ENCODE measurements at regions not wholly inside any gene's neighbourhood (a gene's known extent, or its start where the extent isn't known, plus 50 kb on each side); places are given as distances from the start of the nearest gene placed in this dataset.
"Not testable (repeated sequence)": the region's sequence is repeated elsewhere in the genome, so short reads cannot be mapped to it uniquely, and the experiment has no call there.

DNA sequence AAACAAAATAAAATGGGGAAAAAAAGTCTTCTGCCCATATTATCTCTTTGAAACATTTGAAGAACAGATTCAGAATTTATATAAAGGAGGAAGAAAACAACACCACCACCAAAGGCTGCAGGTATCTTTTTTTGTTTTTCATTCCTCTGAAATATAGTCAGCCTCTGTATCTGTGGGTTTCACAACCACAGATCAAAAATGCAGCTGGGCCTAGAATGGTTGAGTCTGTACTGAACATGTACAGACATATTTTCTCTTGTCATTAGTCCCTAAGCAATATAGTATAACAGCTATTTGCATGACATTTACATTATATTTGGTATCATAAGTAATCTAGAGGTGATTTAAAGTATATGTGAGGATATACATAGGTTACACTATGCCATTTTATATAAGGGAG lies 559.7 kb upstream of the LRRN3 start:
- no peak for DNase-seq

DNA sequence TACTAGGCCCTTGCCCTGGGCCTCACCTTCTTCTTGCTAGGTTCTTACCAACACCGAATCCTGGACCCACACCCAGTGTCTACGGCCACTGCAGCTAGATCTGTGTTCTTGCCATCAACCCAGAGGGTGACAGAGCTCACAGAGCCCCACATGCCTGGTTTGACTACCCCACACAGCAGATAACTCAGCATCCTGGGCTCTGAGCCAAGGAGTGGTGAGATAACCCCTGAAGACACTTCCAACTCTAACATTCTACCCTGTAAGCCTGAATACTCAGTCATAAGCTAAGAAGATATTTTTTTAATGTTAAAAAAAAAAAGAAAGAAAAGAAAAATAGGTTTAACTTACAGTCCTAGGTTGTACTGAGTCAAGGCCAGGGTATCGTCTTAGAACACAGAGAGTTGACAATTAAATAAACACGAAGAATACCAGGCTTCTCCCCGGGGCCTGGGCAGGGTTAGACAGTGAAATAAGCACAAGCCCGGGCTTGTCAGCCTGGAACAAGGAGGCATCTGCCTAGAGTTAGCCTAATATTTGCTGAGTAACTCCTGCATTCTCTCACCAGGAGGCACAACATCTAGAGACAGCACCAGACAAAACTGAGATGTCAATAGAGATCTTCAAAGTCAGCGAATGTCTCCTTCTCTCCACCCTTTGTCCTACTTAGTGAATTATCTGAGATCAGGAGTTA lies 556.5 kb upstream of the LRRN3 start:
- peak; percentile 51 for DNase-seq

DNA sequence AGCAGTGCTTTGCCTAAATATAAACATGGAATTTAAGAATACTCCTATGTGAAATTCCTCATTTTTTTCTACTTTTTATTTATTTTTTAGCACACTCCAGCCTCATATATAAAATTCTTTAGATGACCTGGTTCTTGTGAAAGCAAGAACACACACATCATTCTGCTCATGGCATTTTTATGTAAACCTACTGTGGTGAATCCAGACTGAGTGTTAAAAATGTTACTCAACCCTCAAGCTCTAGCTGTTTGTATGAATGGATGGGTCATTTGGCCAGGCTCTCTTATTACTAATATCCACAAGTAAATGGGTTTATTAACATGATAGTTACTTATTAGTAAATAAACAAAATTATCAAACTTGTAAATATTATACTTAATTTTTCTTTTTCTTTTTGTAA lies 551.7 kb upstream of the LRRN3 start:
- DNase-seq, result no peak

DNA sequence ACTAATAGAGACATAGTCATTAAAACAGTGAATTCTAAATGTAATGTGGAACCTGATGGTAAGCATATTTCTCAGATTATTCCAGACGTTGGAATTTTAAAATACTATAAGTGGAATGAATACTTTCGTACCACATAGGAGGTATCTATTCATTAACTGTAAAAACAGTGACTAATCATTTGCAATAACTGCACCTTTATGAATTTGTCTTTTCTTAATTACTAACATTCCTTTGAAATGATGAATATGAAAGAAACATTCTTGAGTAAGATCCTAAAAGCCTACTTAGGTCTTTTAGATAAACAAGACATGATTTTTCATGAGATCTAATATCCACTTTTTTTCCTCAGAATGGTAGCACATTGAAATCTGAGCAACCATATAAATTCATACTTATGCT lies 549.0 kb upstream of the LRRN3 start:
- DNase-seq, result no peak

DNA sequence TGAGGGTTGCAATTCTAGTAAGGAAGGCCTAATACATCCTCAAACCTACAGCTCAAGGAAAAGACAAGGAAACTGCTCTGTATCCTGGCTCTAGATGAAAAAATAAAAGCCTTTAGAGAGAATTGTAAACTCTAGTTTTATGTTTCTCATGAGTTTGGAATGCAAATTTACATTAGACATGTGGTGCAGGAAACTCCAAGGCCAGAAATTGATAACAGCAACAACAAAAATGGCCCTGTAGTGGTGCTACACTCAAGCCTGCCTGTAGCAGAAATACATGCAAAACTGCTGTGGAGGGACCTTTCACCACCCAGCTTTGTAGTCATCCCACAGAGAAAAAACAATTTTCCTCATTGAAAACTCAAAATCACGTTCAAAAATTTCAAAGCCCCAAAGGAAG lies 546.7 kb upstream of the LRRN3 start:
- DNase-seq, result no peak

DNA sequence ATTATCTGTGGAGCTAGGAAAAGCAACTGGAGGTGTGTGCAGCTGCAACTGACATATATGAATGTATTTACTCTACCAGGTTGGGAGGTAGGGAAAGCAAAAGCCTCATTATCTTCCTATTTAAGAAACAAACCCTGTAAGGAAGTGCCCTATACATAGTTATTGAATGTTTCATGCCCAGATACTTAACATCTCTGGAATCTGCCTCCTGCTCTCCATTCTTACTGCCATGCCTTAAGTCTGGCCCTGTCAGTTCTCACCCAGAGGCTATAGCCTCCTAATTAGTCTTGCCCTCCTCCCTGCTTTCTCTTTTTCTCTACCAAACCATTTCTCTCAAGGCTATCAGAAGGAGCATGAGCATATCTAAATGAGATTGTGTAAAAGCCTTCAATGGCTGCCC lies 542.6 kb upstream of the LRRN3 start:
- no peak for DNase-seq

DNA sequence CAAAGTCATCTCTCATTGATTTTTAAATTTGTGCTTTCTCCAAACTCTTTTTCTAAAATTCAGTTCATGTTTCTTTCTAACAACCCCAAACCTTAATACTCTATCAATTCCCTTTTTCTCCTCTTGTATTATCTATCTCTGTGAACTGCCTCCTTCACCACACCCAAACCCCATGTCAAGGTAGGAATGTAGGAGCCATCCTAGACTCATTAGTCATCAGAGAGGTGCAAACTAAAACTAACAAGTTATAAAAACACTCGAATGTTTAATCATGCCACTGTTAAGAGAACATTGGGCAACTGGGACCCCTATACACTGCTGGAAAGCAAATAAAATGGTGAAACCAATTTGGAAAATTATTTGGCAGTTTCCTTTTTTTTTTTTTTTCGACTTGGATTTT lies 533.8 kb upstream of the LRRN3 start:
- no peak for DNase-seq

DNA sequence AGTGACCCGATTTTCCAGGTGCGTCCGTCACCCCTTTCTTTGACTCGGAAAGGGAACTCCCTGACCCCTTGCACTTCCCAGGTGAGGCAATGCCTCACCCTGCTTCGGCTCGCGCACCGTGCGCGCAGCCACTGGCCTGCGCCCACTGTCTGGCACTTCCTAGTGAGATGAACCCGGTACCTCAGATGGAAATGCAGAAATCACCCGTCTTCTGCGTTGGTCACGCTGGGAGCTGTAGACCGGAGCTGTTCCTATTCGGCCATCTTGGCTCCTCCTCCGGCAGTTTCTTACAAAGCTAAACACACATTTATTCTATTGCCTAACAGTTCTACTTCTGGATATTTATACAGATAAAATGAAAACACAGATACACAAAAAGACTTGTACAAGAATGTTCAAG lies 527.6 kb upstream of the LRRN3 start:
- DNase-seq, result not testable (repeated sequence)

DNA sequence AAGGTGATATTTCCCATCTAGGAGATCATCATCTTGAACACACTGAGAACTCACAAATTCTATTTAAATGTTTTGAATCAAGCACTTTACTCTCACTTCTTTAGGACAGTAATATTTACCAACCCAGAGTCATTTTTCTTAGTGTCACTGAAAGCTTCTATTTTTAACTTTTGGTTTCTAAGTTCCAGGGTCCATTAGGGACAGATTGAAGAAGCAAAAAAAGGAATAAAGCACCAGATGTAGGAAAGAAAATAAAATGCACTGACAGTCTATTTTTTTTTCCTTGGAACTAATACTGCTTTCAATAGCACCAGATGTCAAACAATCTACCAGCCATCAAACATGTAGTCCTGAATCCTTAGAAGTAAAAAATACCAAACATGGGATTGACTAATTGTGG lies 526.7 kb upstream of the LRRN3 start:
- no peak for DNase-seq

DNA sequence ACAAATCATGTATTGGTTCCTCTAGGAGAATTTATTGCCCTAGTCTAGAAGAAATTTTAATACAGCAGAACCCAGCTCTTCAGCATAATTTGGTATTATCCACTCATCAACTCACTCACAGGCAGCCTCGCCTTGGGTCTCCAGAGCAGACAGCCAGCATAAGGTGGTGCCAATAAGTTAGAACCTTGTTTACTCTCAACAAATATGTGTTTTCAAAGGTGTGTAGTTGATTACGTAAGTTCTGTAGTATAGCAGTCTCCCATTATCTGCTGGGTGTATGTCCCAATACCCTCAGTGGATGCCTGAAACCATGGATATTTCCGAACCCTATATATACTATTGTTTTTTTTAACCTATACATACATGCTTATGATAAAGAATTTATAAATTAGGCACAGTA lies 522.5 kb upstream of the LRRN3 start:
- no peak for DNase-seq

DNA sequence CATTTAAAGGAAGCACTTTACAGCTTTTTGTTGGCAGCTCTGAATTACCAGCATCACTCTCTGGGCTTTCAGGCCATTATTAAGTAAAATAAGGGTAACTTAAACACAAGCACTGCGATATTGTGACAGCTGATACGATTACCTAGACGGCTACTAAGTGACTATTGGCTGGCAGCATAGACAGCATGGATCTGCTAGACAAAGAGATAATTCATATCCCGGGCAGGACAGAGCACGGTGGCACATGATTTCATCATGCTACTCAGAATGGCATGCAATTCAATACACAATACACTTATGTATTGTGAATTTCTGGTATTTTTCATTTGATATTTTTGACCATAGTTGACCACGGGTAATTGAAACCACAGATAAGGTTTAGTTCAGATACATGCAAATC lies 522.0 kb upstream of the LRRN3 start:
- DNase-seq, result peak; percentile 31

DNA sequence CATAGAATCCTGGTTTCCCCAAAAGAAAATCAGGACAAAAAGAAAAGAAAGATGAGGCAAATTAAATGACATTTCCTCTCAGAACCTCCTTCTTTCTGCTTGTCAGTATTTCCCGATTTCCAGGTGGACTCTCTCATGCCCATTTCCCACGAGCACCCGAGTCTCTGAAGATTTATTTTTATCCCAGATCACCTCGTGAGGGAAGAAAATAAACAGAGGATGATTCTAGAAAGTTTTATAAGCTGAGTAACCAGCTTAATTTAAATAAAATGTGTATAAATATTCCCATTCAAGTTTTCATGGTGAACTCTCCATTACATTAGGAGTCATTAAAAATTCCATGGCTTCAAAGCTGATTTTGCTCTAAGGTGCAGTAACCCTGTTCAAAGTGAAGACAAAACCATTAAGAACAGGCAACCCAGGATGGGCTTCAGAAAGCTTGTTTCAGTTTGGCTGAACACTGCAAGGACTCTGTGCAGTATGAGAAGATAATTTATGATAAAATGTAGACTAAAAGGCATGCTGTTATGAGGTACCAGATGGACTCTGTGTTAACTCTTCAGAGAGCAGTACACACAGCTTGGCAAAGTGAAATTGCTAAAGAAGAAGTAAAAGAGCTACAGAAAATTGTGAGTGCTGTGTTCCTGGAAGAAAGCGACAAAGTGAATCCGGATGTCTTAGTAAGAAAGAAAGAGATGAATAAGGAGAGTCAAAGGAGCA lies 521.3 kb upstream of the LRRN3 start:
- DNase-seq, result no peak

DNA sequence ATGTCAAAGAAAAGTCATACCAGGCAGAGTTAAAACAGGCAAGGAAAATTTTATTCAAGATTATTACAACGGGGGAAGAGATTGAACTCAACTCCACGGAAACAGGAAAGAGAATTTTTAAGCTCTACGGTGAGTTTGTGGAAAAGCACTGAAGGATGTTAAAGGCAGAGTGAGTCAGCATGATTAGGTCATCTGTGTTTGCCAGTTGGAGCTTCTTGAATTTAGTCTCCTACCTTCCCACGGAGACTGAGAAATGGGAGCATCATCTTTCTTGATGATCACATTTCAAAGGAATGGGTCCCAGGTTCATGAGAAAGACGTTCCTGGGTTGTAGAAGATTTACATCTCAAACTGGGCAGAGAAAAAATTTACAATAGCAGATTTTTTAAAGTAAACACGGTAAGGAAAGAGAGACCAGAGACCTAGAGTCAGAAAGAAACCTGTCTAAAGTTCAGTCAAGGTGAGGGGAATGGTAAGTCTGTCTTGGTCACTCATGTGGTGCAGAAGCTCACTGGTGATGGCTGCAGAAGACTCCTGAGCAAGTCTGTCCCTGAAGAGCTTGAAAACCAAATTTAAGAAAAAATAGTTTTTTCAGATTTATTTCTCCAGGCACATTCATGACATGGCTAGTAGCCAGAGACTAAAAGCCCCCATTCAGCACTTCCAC lies 516.9 kb upstream of the LRRN3 start:
- no peak for DNase-seq

DNA sequence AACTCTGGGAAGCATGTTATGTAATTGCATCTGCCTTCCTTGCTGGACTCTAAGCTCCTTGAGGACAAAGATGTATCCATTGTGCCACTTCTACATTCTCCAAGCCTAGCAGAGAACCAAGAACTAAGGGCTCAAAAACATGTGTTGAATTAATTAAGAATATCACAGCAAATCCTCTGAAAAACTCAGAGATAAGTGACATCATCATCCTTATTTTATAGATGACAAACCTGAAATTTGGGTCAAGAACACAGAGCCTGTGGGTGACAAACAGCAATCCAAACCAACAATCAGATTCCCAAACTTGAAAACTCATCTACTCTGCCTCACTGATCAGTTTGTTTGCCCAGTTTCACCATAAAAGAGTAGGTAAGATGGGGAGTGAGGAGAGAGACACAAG lies 503.6 kb upstream of the LRRN3 start:
- no peak for DNase-seq

DNA sequence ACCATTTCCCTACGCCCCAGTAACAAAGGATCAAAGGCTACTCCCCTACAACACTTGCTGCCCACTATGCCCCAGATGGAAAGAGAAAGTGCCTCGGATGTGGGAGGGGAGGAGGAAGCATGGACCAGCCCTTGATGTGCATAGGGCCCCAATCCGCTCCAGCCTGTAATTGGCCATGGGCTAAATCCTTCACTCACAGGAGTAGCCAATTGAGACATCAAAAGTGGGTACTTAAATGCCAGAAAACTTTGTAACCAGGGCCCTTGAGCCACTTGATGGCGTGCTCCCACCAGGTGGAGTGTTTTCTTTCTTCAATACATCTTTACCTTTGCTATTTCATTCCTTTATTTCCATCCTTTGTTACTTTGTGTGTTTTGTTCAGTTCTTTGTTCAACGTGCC lies 500.5 kb upstream of the LRRN3 start:
- no peak for DNase-seq

DNA sequence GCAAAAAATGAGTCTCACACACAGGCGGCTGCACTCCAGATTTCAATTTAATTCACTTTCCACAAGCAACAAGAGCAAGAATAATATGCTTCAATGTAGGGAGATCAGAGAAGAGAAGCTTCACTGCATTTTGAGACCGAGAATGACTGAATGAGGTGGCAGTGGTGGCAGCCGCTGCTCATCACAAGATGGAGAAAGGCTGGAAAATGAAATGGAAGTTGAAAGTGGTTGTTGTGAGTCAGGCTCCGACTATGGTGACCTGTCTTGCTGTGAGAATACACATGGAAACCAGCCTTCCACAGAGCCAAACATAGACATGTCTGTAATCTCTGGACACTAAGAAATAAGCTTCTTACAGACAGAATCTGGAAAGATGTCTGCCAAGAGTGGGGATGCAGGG lies 499.6 kb upstream of the LRRN3 start:
- DNase-seq, result no peak

DNA sequence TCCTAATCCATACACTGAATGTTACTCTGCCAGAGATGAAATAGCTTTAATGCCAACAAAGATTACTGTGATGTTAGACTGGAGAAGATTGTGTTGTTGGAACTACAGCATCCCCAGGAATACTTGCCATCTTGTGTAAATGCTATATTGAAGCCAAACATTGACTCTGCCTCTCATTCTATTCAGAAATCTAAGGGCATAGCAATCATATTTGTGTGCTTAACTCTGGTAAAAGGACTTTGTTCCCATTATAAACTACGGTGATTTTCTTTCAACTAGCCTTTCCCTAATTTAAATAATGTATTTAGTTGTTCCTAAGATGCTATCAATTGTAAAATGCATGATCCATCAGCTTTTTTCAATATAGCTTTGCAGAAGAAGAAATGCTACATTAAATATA lies 498.4 kb upstream of the LRRN3 start:
- DNase-seq, result no peak

DNA sequence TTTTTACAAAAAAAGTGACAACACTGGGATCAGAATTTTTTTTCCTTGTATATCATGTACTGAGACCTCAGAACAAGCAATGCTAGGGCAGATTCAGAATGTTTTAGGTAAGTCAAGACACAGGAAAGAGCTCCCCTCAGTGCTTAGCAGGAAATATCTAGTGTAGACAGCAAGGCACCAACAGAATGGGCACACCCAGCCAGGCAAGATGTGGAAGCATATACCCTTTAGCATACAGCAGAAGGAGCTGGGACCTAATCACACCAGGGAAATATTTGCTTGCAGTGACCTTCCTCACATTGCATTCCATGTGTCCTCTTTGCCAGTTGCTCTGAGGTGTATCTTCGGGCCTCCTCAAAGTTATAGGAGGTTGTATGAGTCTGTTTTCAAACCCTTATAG lies 497.6 kb upstream of the LRRN3 start:
- no peak for DNase-seq

DNA sequence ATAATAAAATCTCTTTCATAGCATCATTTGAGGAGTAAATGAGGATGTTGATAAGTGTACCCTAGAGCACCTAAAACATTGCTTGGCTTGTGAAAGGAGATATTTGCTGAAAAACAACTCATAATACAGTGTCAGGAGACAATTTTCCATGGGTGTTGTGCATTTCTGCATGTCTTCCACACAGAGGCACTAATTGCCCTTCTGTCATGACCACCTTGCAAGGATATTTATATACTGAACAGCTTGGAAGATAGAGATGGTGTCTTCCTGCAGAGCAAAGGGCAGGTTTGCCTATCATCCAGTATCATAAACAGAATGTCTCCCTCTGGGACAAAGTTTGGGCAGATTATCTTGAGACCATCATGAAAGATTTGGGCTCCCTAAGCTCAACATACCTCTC lies 495.2 kb upstream of the LRRN3 start:
- DNase-seq, result no peak

DNA sequence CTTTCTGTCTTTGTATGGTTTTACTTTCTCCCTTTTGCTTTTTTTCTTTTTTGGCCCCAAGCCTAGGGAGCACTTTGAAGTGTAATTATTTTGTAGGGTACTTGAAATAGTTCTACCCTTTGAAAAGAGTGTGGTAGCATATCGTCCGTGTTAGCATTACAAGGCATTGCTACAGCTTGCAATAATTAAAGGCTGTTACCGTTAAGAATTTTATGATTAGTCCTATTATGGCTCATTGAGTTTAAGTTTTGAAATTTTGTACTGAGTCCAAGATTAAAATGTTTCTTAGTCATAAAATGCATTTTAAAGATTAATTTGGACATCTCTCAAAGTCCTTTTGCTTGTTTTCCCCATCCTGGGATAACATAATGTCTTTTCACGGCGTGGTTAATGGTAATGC lies 490.0 kb upstream of the LRRN3 start:
- no peak for DNase-seq

DNA sequence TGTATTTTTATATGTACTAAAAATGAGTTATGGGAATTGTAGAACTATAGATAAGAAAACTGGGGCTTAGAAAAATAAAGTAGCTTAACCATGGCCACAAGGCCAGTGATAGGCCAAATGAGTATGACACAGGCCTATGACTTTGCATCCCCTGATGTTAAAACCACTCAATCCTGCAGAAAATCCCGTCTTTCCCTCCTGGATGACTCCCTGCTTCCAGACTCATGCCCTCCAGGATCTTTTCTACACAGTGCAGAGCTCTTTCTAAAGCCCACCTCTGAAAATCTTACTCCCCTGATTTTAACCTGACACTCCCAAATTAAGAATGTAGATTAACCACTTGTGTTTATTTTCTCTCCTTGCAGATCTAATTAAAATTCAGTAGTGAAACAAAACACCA lies 489.2 kb upstream of the LRRN3 start:
- no peak for DNase-seq

DNA sequence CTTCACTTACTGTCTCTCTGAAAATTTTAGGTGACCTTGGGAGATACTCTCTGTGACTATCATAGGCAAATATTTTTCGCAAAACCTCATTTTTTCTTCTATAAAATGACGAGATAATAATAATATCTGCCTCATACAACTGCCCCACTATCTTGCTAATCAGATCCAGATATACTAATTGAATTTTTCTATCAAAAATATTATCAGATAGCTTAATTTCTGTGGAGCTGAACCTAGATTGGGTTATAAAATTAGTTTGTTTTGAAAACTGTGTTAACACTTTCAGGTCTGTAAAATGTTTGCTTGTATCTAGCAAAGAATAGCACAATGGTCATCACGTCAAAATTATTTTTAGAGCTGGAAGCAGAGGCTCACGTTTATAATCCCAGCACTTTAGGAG lies 486.7 kb upstream of the LRRN3 start:
- no peak for DNase-seq

DNA sequence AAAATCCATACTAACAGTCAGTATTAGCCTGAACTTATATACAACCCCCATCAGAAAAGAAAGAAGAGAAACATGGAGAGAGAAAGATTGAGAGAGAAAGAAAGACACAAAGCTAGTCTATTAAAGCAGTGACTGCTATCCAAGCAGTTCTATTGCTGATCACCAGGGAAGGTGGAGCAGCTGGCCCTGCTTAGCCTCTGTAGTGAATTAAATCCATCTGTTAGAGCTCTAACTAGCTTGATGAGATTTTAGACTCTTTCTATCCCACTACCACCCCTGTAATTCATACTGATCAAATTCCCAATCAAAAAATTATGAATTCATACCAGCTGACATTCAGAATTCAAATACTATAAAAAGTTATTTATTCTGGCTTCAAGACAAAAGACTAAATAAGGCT lies 486.0 kb upstream of the LRRN3 start:
- DNase-seq, result no peak

DNA sequence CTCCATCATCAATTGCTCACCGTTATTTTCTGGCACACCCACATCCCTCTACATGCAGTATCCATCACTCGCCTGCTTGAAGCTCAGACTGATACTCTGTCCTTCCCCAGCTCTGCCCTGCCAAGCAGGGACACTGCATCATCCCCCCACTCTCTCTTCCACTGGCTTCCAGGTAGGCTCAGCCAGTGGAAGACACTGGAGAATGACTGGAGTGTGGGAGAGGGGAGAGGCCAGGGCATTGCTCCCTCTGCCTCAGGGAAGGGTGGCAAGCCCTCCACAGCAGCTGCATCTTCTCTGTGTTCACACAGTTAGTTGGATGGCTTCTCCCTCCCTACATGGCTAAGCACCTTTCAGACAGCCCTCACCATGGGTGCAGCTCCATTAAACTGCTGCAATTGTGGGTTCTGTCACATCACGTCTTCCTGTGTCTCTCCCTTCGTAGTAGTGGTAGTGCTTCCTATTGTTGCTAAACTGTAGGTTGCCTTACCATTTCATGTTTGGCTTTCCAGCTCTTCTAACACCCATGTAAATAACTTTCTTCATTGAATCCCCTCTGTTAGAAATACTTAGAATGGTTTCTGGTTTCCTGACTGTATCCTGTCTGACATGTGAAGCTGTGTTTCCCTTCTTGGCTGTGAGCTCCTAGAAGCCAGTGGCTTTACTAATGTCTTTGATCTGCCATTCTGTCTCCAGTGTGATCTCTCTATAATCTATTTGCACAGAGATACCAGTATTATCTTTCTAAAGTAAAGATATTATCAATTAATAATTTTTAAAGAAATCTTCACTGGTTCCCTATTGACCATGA lies 483.7 kb upstream of the LRRN3 start:
- DNase-seq, result no peak

Data from DMS153 (cell line).